ENCODE measurements at regions not wholly inside any gene's neighbourhood (a gene's known extent, or its start where the extent isn't known, plus 50 kb on each side); places are given as distances from the start of the nearest gene placed in this dataset.

- H3K4me3 ChIP-seq (ENCODE audit: low read depth, low read length), result no peak overlapping the region
- no peak for DNase-seq (ENCODE audit: low read depth, low spot score)
- ChIA-PET POLR2A (no interaction called here), CTCF (interaction anchor here (0.6 to 1.5 kb wide), 2 partner anchors 11 to 230 kb away, joined by 3 to 4 read pairs; no protein-coding TSS in a partner anchor)
- no peak for TF ChIP-seq CTCF (IDR thresholded peaks at IDR 0.05; ENCODE audit: insufficient read depth, low read length, missing control alignments)
Observed at GRCh38 chr15:36117296-36117787, 462.1 kb upstream of the CDIN1 start.

- H3K4me3 ChIP-seq (ENCODE audit: low read depth, low read length), result no peak overlapping the region
- ChIA-PET POLR2A (no interaction called here), CTCF (no interaction called here)
- no peak for DNase-seq (ENCODE audit: low read depth, low spot score)
- TF ChIP-seq CTCF (IDR thresholded peaks at IDR 0.05; ENCODE audit: insufficient read depth, low read length, missing control alignments), result no peak
Observed at GRCh38 chr15:36126194-36126593, 453.2 kb upstream of the CDIN1 start.

GRCh38 chr15:36130641-36131310 lies 448.6 kb upstream of the CDIN1 start:
- CTCF ChIA-PET, result interaction anchor here (0.7 kb wide), 1 partner anchor 59 kb away, joined by 3 read pairs; no protein-coding TSS in a partner anchor
- H3K4me3 ChIP-seq (ENCODE audit: low read depth, low read length), result no peak overlapping the region
- POLR2A ChIA-PET, result no interaction called here
- DNase-seq (ENCODE audit: low read depth, low spot score), result no peak
- no peak for TF ChIP-seq CTCF (IDR thresholded peaks at IDR 0.05; ENCODE audit: insufficient read depth, low read length, missing control alignments)

GRCh38 chr15:36133742-36134141 lies 445.7 kb upstream of the CDIN1 start:
- CTCF ChIA-PET, result no interaction called here
- TF ChIP-seq CTCF (IDR thresholded peaks at IDR 0.05; ENCODE audit: insufficient read depth, low read length, missing control alignments), result no peak
- peak; percentile 7 for DNase-seq (ENCODE audit: low read depth, low spot score)
- POLR2A ChIA-PET, result no interaction called here
- H3K4me3 ChIP-seq (ENCODE audit: low read depth, low read length), result no peak overlapping the region

- H3K4me3 ChIP-seq (ENCODE audit: low read depth, low read length), result no peak overlapping the region
- ChIA-PET CTCF (interaction anchor here (1.2 kb wide), 1 partner anchor 8 kb away, joined by 3 read pairs; no protein-coding TSS in a partner anchor), POLR2A (no interaction called here)
- TF ChIP-seq CTCF (IDR thresholded peaks at IDR 0.05; ENCODE audit: insufficient read depth, low read length, missing control alignments), result no peak
- no peak for DNase-seq (ENCODE audit: low read depth, low spot score)
Observed at GRCh38 chr15:36136049-36136448, 443.4 kb upstream of the CDIN1 start.

GRCh38 chr15:36152936-36153335 lies 426.5 kb upstream of the CDIN1 start:
- CTCF ChIA-PET, result interaction anchor here (1.0 kb wide), 1 partner anchor 22 kb away, joined by 3 read pairs; no protein-coding TSS in a partner anchor
- TF ChIP-seq CTCF (IDR thresholded peaks at IDR 0.05; ENCODE audit: insufficient read depth, low read length, missing control alignments), result no peak
- POLR2A ChIA-PET, result no interaction called here
- no peak for DNase-seq (ENCODE audit: low read depth, low spot score)
- H3K4me3 ChIP-seq (ENCODE audit: low read depth, low read length), result no peak overlapping the region

All from AG04449 (cell line).